Keratinocyte (primary cell): ENCODE measurements at regions not wholly inside any gene's neighbourhood (a gene's known extent, or its start where the extent isn't known, plus 50 kb on each side); places are given as distances from the start of the nearest gene placed in this dataset.

Source experiments
- DNase-seq: peaks from one replicate; pipeline ENCODE4 v3.0.0-alpha.2; 2011; ENCODE audit warnings: low read depth, missing footprints, low spot score
- FAIRE-seq: peaks from 2 replicates; lab custom pipeline; 2011; peaks lifted over from hg19 to GRCh38; lab: Jason Lieb, UNC
- H2AFZ ChIP-seq: 2 replicates; pipeline ENCODE4 v1.6.0; 2012; ENCODE audit warnings: low read length, control low read depth, inconsistent platforms; ENCODE audit not compliant: control insufficient read depth
- H3K27ac ChIP-seq: 2 replicates; pipeline ENCODE4 v1.5.1; 2011; ENCODE audit warnings: low read length; ENCODE audit not compliant: control insufficient read depth, insufficient read depth
- H3K27me3 ChIP-seq: 3 replicates; pipeline ENCODE4 v1.6.0; 2011; ENCODE audit warnings: low read length; ENCODE audit not compliant: control insufficient read depth, insufficient read depth; ENCODE audit errors: extremely low read depth
- H3K36me3 ChIP-seq, 2 experiments: 2 replicates in 1 of 2; 3 replicates in 1 of 2; pipeline ENCODE4 v1.5.1; 2011; ENCODE audit warnings: low read length in 2 of 2, mild to moderate bottlenecking in 1 of 2; ENCODE audit not compliant: control insufficient read depth in 2 of 2, insufficient read depth in 2 of 2; ENCODE audit errors: extremely low read depth in 1 of 2
- H3K4me1 ChIP-seq: 3 replicates; pipeline ENCODE4 v1.5.1; 2011; ENCODE audit warnings: low read length; ENCODE audit not compliant: control insufficient read depth, insufficient read depth; ENCODE audit errors: extremely low read depth
- H3K4me2 ChIP-seq: 3 replicates; pipeline ENCODE4 v1.6.0; 2011; ENCODE audit warnings: low read depth, low read length; ENCODE audit not compliant: control insufficient read depth, insufficient read depth; ENCODE audit errors: extremely low read depth
- H3K4me3 ChIP-seq, 3 experiments: fragments of 200-600 bp in 1 of 3; sonication (generic) in 1 of 3; 2 replicates in 2 of 3; 3 replicates in 1 of 3; pipeline ENCODE4 v1.5.1; 2011 to 2016; ENCODE audit warnings: low read length in 3 of 3, mild to moderate bottlenecking in 3 of 3, control low read depth in 2 of 3, inconsistent platforms in 1 of 3, low read depth in 1 of 3, mixed read lengths in 1 of 3, mixed run types in 1 of 3, moderate library complexity in 1 of 3; ENCODE audit not compliant: control insufficient read depth in 2 of 3, insufficient read depth in 2 of 3; ENCODE audit errors: extremely low read depth in 1 of 3
- H3K79me2 ChIP-seq: 2 replicates; pipeline ENCODE4 v1.6.0; 2012; ENCODE audit warnings: low read length; ENCODE audit not compliant: control insufficient read depth, insufficient read depth
- H3K9ac ChIP-seq: 3 replicates; pipeline ENCODE4 v1.6.0; 2011; ENCODE audit warnings: low read length; ENCODE audit not compliant: control insufficient read depth, insufficient read depth; ENCODE audit errors: extremely low read depth
- H3K9me1 ChIP-seq: 3 replicates; pipeline ENCODE4 v1.6.0; 2011; ENCODE audit warnings: low read length; ENCODE audit not compliant: control insufficient read depth, insufficient read depth; ENCODE audit errors: extremely low read depth
- H3K9me3 ChIP-seq: 2 replicates; pipeline ENCODE4 v1.5.1; 2012; ENCODE audit warnings: low read depth, low read length; ENCODE audit not compliant: control insufficient read depth
- H4K20me1 ChIP-seq: 3 replicates; pipeline ENCODE4 v1.6.0; 2011; ENCODE audit warnings: low read length; ENCODE audit not compliant: control insufficient read depth, insufficient read depth; ENCODE audit errors: extremely low read depth
- CTCF ChIP-seq, 3 experiments: IDR thresholded peaks in 1 of 3; conservative IDR thresholded peaks in 1 of 3; optimal IDR thresholded peaks in 1 of 3; 2 replicates in 2 of 3; 3 replicates in 1 of 3; pipeline versions ENCODE3 to v1.5.1; 2011; ENCODE audit warnings: low read length in 3 of 3, mild to moderate bottlenecking in 3 of 3, moderate library complexity in 2 of 3, control low read depth in 1 of 3, inconsistent platforms in 1 of 3; ENCODE audit not compliant: insufficient read depth in 2 of 3; ENCODE audit errors: extremely low read depth in 1 of 3
- EZH2 ChIP-seq: IDR thresholded peaks from one replicate; pipeline ENCODE4 v1.6.1; 2012; ENCODE audit warnings: inconsistent platforms, mild to moderate bottlenecking, low read length, moderate library complexity
- dilution Hi-C: fragments of 300-500 bp; cut with MboI; formaldehyde crosslinking; loops from one replicate; pipeline ENCODE4 v1.7.0; 2020; ENCODE audit warnings: low sequenced_read_pairs; ENCODE audit not compliant: extremely low pct_ligation_motif_present

- H3K9ac ChIP-seq: no peak overlapping the region
- H3K27me3 ChIP-seq: peaks cover 18% of the 10 kb centered on the region
- no peaks in the 10 kb centered on the region for H3K9me1 ChIP-seq
- no peak for TF ChIP-seq CTCF (optimal IDR thresholded peaks at IDR 0.05 in 1 of 3, IDR thresholded peaks at IDR 0.05 in 1 of 3, conservative IDR thresholded peaks at IDR 0.05 in 1 of 3; ENCODE audit: extremely low read depth in 1 of 3, insufficient read depth in 2 of 3, low read length in 3 of 3)
- TF ChIP-seq EZH2: no peak
- DNase-seq (no peak), FAIRE-seq (no peak)
- H3K79me2 ChIP-seq: no peaks in the 10 kb centered on the region
- no peak overlapping the region for H2AFZ ChIP-seq
- H3K4me3 ChIP-seq: no peak overlapping the region
- no peaks in the 10 kb centered on the region for H4K20me1 ChIP-seq
- dilution Hi-C loops: no loop called here
- H3K4me2 ChIP-seq: no peak overlapping the region
- no peaks in the 10 kb centered on the region for H3K36me3 ChIP-seq
- H3K9me3 ChIP-seq: no peaks in the 10 kb centered on the region
- H3K4me1 ChIP-seq: no peaks in the 10 kb centered on the region
- H3K27ac ChIP-seq: no peak overlapping the region
Observed at GRCh38 chr16:54438469-54438868, 151.9 kb upstream of the IRX3 start.

GRCh38 chr16:54437921-54438320, 151.3 kb upstream of the IRX3 start:
- Histone ChIP-seq H3K27ac (no peak overlapping the region), H3K79me2 (no peaks in the 10 kb centered on the region), H3K4me2 (no peak overlapping the region), H4K20me1 (no peaks in the 10 kb centered on the region), H3K9ac (no peak overlapping the region), H3K36me3 (no peaks in the 10 kb centered on the region), H2AFZ (no peak overlapping the region), H3K27me3 (peaks cover 18% of the 10 kb centered on the region), H3K9me3 (no peaks in the 10 kb centered on the region), H3K4me1 (no peaks in the 10 kb centered on the region), H3K9me1 (no peaks in the 10 kb centered on the region), H3K4me3 (no peak overlapping the region)
- no peak for TF ChIP-seq CTCF (optimal IDR thresholded peaks at IDR 0.05 in 1 of 3, IDR thresholded peaks at IDR 0.05 in 1 of 3, conservative IDR thresholded peaks at IDR 0.05 in 1 of 3; ENCODE audit: extremely low read depth in 1 of 3, insufficient read depth in 2 of 3, low read length in 3 of 3)
- no peak for TF ChIP-seq EZH2
- no peak for FAIRE-seq
- no peak for DNase-seq
- dilution Hi-C loops: no loop called here
